Tibial nerve (tissue), 3 donors: ENCODE measurements at regions not wholly inside any gene's neighbourhood (a gene's known extent, or its start where the extent isn't known, plus 50 kb on each side); places are given as distances from the start of the nearest gene placed in this dataset.
"Not testable (repeated sequence)": the region's sequence is repeated elsewhere in the genome, so short reads cannot be mapped to it uniquely, and the experiment has no call there.

ENCODE experiments used
- POLR2A ChIP-seq, 2 donors: fragments of 450-650 bp; IDR thresholded peaks; one replicate each; pipeline ENCODE4 v1.6.1; 2017; ENCODE audit warnings: antibody characterized with exemption in 2 of 2, mild to moderate bottlenecking in 2 of 2, moderate library complexity in 2 of 2
- TF ChIP-seq, protein P1 (sequence below), 5 experiments: fragments of 200-600 bp in 3 of 5; fragments of 450-650 bp in 2 of 5; sonication (generic) in 3 of 5; IDR thresholded peaks; one replicate each; pipeline ENCODE4 v1.5.1; 2016 to 2019; ENCODE audit warnings: antibody characterized with exemption in 5 of 5, mild to moderate bottlenecking in 3 of 5, moderate library complexity in 2 of 5

DNA sequence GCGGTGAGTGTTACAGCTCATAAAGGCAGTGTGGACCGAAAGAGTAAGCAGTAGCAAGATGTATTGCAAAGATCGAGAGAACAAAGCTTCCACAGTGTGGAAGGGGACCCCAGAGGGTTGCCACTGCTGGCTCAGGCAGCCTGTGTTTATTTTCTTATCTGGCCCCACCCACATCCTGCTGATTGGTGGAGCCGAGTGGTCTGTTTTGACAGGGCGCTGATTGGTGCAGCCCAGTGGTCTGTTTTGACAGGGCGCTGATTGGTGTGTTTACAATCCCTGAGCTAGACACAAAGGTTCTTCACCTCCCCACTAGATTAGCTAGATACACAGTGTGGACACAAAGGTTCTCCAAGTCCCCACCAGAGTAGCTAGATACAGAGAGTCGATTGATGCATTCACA lies 747.8 kb upstream of the NRXN1 start:
- TF ChIP-seq, protein P1, sequence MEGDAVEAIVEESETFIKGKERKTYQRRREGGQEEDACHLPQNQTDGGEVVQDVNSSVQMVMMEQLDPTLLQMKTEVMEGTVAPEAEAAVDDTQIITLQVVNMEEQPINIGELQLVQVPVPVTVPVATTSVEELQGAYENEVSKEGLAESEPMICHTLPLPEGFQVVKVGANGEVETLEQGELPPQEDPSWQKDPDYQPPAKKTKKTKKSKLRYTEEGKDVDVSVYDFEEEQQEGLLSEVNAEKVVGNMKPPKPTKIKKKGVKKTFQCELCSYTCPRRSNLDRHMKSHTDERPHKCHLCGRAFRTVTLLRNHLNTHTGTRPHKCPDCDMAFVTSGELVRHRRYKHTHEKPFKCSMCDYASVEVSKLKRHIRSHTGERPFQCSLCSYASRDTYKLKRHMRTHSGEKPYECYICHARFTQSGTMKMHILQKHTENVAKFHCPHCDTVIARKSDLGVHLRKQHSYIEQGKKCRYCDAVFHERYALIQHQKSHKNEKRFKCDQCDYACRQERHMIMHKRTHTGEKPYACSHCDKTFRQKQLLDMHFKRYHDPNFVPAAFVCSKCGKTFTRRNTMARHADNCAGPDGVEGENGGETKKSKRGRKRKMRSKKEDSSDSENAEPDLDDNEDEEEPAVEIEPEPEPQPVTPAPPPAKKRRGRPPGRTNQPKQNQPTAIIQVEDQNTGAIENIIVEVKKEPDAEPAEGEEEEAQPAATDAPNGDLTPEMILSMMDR (IDR thresholded peaks at IDR 0.05), result not testable (repeated sequence)
- not testable (repeated sequence) for TF ChIP-seq POLR2A (IDR thresholded peaks at IDR 0.05)
